ENCODE measurements at regions not wholly inside any gene's neighbourhood (a gene's known extent, or its start where the extent isn't known, plus 50 kb on each side); places are given as distances from the start of the nearest gene placed in this dataset.

DNA sequence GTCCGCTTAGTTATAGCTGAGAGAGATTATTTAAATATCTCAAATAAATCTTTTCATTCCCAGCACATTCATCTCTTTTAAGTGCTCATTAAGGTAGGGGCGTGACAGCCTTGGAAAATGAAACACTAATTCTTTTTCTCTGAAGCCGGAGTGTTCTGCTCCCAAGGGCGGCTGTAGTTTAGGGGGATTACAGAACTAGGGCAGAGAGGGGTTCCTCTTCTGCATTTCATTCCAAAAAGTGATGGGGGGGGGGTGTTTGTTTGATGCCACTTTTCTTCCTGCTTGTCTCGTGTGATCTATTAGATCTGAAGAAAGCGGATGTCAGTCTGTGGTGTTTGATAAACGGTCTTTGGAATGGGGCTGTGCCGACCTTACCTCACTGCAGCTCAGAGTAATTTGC is 506.5 kb upstream of the MGMT start:
- DNase-seq, result no peak

DNA sequence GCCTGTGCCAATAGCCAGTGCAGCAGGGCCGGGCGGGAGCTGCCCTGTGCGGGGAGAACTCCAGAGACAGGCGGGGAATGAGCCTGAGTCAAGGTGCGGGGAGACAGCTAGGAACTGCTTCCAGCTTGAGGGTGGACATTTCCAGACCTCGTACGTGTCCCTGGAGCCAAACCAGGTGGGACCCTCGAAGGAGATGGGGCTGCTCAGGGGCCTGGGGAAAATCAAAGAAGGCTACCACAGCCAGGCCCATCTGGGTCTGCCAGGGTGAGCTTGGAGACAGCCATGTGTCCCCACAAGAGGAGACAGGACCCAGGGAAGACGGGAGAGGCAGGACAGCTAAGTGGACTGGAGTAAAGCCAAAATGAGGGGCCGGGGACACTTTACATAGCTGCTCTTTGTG is 504.9 kb upstream of the MGMT start:
- DNase-seq, result no peak

DNA sequence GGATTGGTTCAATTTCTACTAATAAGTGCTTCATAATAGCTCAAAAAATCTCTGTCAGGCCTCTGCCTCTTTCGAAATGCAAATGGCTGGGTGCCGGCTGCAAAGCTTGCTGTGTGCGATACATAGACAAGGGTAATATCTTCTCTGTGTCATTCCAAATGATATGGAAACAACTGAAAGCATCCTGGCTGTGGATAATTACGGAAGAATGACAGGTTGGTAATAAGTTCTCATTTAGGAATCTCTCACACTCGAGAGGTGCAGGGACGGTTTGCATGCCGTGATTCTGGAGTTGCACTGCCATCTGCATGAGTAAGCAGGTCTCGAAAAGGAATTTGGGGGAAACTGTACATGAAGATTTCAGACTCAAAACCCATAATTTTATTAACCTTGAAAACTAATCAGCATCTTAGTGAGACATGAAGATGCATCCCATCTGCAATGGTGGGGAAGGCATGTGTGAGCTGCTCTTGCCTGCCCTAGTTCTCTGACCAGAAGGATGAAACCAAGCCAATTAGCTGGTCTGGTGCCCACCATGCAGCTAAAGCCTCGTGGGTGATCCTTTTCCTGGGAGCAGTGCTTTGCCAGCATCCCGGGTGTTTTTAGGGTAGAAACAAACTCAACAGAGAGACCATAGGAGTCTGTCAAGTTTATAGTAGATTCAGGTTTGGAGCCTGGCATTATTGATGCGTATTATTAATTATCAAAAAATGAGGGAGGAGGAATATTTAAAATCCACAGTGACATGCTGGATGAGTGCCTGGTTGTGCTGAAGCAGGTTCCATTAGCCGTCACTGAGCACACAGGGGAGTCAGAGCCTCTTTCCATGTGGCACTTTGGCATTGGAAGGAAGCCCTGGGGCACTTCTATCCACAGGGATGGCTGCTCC is 503.6 kb upstream of the MGMT start:
- no peak for DNase-seq

- no peak for DNase-seq
These were observed 503.0 kb upstream of the MGMT start for GRCh38 chr10:128964100-128964403.

DNA sequence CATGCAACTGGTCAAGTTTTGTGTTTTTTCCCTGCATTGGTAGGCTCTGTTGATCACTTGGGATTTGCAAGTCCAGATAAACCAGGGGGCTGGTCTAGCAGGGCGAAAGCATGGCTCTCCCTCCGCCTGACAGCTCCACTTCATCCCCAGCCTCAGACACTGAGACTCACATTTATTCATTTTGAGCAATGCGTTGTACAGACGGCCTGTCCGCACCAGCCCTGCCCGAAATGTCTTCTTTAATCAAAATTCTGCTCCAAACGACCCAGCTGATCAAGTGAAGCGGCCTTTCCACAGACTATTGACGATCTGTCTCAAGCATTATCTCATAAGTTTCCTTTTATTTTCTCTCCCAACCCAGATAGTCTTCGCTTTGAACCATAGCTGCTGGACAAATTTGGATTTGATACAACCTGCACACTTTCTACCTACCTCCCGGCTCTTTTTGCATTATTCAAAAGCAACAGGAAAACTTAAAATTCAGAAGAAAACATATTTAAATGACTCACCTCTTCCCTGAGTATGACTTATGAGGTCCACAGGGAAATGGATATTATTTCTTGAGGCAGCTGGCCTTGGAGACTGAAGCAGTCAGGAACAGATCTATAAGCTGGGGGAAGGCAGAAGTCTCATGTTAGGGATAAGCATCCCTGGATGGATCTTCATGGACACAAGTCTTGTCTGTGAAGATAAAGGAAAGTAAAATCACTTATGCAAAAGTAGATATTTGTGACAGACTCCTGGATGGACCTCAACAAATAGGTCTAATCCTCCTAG is 498.9 kb upstream of the MGMT start:
- no peak for DNase-seq

GRCh38 chr10:128969551-128969950 is 497.5 kb upstream of the MGMT start:
- no peak for DNase-seq

GRCh38 chr10:128971374-128972035 is 495.5 kb upstream of the MGMT start:
- DNase-seq, result no peak

- DNase-seq, result no peak
These were observed 495.0 kb upstream of the MGMT start for GRCh38 chr10:128972036-128972405.

- no peak for DNase-seq
These were observed 493.8 kb upstream of the MGMT start for GRCh38 chr10:128973221-128973620.

- no peak for DNase-seq
These were observed 490.2 kb upstream of the MGMT start for GRCh38 chr10:128976856-128977255.

DNA sequence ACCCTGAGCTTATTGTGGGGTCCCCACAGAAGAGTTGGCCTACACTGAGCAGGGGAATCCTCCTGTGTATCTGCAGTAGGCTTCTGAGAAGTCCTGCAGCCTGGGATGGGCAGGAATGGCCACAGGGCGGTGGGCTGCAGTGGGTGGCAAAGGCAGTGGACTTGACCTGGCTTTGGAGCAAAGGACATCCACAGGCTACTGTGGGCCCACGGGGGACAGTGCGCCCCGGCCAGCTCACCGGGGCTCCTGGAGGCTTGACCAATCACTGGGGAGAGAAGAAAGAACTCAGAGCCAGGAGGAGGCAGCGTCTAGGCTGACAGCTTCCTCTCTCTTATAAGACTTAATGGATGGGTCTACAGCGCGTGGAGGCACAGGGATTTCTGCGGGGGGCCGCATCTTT is 488.8 kb upstream of the MGMT start:
- DNase-seq, result no peak

GRCh38 chr10:128979405-128979804 is 487.6 kb upstream of the MGMT start:
- no peak for DNase-seq

DNA sequence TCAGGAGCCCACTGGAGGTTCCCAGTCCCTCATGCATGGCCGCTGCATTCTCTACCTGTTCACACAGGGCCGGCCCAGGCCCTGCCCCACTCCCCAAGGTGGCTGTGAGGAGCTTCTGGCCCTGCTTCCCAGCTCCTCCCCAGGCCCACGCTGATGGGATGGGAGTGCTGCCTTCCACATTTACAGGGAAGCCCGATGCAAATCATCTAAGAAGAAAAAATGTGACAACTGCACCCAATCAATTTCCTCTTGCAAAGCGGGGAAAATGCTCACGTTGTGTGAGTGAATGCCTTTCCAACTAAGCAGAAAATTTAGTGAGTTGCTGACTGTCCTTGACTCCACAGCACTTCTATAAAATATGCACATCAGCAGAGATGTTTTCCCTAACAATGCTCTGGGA is 485.8 kb upstream of the MGMT start:
- no peak for DNase-seq

DNA sequence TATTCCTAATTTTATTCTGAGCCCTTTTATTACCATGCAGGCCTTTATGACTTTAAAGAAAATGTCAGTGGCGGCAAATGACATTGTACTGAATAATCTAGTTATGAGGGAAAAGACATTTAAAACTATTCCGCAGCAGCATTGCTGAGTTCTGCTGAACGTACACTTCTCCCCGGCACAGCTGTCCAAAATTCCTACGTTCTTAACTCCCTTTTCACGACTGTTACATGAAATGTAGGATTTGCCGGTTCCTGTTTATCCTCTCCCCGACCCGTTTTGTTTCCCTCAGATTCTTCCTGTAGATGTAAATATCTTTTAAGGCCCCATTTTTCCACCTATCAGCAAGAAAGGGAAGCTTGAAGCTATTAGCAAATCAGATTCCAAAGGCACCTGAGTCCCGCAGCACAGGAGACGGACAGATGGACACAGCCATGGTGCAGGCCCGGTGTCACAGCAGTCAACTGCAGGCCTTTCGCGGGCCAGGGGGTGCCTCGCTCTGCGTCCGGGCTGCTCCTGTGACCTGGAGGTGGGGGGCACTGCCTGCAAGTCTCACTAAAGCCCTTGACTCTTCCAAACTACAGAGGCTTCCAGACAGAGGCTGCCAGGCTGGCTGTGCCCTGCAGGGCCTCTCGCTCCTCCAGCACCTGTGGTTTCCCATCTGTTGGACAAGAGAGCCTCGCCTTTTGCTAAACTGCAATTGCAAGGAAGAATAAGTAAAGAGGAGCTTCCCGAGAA is 485.0 kb upstream of the MGMT start:
- DNase-seq, result no peak

DNA sequence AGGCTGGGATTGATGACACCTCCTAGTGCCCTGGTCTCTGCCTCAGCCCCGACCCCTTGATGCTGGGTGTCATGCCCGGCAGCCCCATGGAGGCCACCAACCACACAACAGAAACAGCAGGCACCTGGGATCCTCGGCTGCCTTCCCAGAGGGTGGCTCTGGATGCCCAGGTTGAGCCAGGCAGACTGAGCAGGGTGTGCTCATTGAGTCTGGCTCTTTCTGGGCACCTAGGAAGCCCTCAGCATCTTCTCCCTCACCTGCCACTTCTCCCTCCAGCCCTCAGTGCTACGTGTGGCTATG is 484.5 kb upstream of the MGMT start:
- no peak for DNase-seq

DNA sequence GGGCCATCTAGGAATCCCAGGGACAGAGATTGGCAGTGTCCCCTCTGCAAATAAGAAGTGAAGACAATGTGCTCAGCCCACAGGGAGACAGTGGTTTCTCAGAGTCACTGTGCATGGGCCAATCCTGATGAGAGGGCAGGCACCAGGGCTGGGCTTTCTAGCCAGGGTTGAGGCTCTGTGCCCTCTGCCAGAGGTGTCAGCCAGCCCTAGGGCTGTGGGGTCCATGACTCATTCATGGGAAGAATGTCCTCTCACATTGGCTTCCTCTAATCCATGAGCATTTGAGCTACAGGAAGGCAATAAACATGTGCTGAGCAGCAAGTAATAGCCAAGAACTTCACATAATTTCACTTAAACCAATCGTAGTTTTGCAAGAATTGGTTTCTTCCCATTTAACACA is 482.0 kb upstream of the MGMT start:
- no peak for DNase-seq

- DNase-seq, result no peak
These were observed 476.1 kb upstream of the MGMT start for GRCh38 chr10:128990986-128991385.

GRCh38 chr10:128992770-128993169 is 474.3 kb upstream of the MGMT start:
- DNase-seq, result no peak

- DNase-seq, result no peak
These were observed 473.6 kb upstream of the MGMT start for GRCh38 chr10:128993443-128993842.

DNA sequence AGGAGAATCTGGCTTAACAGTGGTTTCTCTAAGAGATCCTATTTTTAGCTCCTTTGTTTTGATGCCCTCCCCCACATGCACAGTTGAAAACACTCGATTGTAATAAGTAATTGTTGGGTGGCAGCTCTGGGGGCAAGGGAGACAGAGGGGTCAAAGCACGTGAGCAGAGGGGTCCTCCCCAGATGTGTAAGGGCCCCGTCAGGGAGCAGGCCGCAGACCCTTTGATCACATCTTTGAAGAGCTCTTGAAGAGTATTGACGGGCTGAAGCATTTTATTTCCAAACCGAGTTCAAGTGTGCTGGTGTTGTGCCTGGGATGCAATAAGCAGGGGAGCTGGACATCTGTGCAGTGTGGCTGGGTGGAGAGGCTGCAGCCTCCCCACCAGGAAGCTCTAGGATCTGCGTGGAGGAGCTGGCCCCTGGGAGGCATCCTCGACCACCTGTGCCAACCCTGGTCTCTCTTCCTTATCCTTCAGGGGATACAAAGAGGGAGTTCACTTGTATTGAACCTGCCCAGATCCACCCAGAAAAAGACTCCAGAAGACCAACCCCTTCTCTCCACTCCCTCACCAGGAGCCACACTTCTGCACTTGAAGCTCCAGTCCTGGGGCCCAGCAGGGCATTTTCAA is 473.0 kb upstream of the MGMT start:
- no peak for DNase-seq

GRCh38 chr10:128994598-128995143 is 472.4 kb upstream of the MGMT start:
- no peak for DNase-seq

DNA sequence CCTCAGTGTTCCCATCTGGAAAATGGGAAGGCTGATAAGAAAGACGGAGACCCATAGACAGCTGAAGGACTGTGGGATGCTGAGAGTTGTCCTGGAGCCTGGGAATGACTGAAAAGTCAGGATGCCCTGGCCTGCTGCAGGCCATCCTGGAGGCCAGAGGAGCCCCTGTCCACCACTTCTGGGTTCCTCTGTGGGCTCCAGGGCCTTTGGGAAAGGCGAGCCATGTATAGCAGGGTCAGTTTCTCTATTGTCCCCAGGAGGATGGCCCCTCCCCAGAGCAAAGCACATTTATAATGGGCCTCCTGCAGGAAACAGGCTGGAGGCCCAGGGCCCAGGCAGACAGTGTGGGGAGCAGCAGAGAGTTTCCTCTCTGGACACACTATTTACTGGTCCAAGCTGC is 471.4 kb upstream of the MGMT start:
- no peak for DNase-seq

- DNase-seq, result no peak
These were observed 470.9 kb upstream of the MGMT start for GRCh38 chr10:128996092-128996491.
